ENCODE measurements at regions not wholly inside any gene's neighbourhood (a gene's known extent, or its start where the extent isn't known, plus 50 kb on each side); places are given as distances from the start of the nearest gene placed in this dataset.

DNA sequence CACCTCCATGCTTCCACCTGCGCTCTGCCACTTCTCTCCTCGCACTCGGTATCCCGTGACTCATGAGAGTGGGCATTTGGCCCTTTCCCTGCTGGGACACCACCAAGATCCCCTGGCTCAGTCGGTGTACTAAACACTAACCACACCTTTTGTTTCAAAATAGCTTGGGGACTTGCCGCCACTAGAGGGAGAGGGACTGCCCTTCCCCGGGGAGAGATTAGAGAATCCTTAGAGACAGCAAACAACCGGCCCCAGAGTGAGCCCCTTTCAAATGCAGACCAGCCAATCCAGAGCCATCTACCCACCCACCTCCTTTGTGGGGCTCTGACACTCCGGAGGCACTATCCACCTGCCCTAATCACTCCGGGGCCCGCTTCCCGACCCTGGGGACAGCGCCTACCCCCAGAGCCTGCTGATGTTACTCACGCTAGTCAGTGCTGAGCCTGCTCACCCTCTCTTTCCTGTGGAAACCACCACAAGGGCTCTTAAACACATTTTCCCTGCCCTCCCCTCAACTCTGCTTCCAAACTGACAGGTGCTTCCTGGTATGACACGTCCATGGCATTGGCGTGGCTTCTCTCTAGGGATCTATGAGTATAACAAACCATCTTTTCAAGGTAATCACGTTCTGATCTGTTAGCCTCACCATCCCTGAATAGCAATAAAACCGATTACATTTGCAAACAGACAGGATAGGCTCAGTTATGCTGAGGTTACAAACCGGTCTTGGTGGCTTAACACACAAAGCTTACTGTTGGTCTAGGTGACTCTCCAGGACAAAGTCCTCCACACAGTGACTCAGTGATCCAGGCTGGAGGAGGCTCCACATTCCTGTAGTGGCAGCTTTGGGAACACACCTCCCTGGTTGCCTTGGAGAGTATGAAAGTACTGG, 180.1 kb upstream of the MVB12B start:
- Histone ChIP-seq H3K27me3 (replicated peaks in 1 of 4; ENCODE audit: control insufficient read depth in 3 of 4, extremely low read depth in 1 of 4, insufficient read depth in 3 of 4, low read length in 3 of 4) (peaks cover 5 to 26% (median 23%) of the 10 kb centered on the region in 4 experiments), H3K56ac (replicated peaks; ENCODE audit: insufficient read length, low read depth, low read length) (no peak overlapping the region), H3K4ac (replicated peaks; ENCODE audit: insufficient read length, low read depth, low read length) (no peak overlapping the region), H3K4me2 (ENCODE audit: insufficient read depth in 1 of 2, low read depth in 2 of 2, low read length in 2 of 2) (peak overlapping the region; percentile 22 to 64; a peak in 3 of 4 replicates), H4K5ac (ENCODE audit: insufficient read length, low read depth, low read length) (no peak overlapping the region), H3K23ac (ENCODE audit: insufficient read length) (no peak overlapping the region), H3K36me3 (ENCODE audit: control insufficient read depth in 2 of 4, insufficient read depth in 4 of 4, low read length in 3 of 4) (no peaks in the 10 kb centered on the region), H4K91ac (replicated peaks; ENCODE audit: insufficient read length, low read length) (peak overlapping the region; percentile 72), H3K9ac (replicated peaks in 1 of 4; ENCODE audit: extremely low read depth in 1 of 4, low read depth in 3 of 4, low read length in 3 of 4) (no peak overlapping the region), H2BK5ac (ENCODE audit: low read depth, low read length) (no peak overlapping the region), H3K18ac (ENCODE audit: extremely low read depth, low read length) (no peak overlapping the region), H2BK12ac (ENCODE audit: low read depth, low read length) (no peak overlapping the region), H3K79me2 (ENCODE audit: control insufficient read depth in 1 of 2, insufficient read depth in 2 of 2, low read length in 2 of 2) (no peaks in the 10 kb centered on the region), H3K14ac (ENCODE audit: insufficient read length) (no peak overlapping the region), H2AK5ac (ENCODE audit: low read depth, low read length) (no peak overlapping the region), H3K4me3 (ENCODE audit: extremely low read depth in 1 of 4, insufficient read depth in 2 of 4, low read depth in 3 of 4, low read length in 4 of 4) (peak overlapping the region in 2 of 4 experiments; percentile 24 to 37; a peak in 4 of 8 replicates), H2BK15ac (ENCODE audit: low read length) (peak overlapping the region; percentile 92; the same call in 1 of the 2 replicates), H4K20me1 (replicated peaks in 1 of 2; ENCODE audit: control insufficient read depth in 1 of 2, insufficient read depth in 2 of 2, low read length in 2 of 2) (peaks cover 0 to 3% of the 10 kb centered on the region in 2 experiments), H3K27ac (ENCODE audit: low read depth, low read length) (no peak overlapping the region), H3K23me2 (ENCODE audit: low read depth, low read length) (no peaks in the 10 kb centered on the region; the same call in 1 of the 2 replicates), H3K9me3 (ENCODE audit: insufficient read depth in 2 of 2, low read depth in 1 of 2, low read length in 1 of 2) (no peaks in the 10 kb centered on the region), H3K4me1 (replicated peaks in 1 of 4; ENCODE audit: control insufficient read depth in 3 of 4, insufficient read depth in 4 of 4, low read length in 3 of 4) (peaks cover 0 to 8% (median 4%) of the 10 kb centered on the region in 4 experiments; a peak in 5 of 7 replicates), H2AFZ (ENCODE audit: low read length) (peak overlapping the region; percentile 88), H4K8ac (ENCODE audit: extremely low read depth, insufficient read depth, low read length) (no peak overlapping the region; the same call in 1 of the 2 replicates), H2BK120ac (replicated peaks; ENCODE audit: low read depth, low read length) (no peak overlapping the region), H3K79me1 (ENCODE audit: low read depth, low read length) (no peaks in the 10 kb centered on the region), H2BK20ac (ENCODE audit: low read length) (0 out of 2 replicates have a peak overlapping the region, but pooled peaks have one; percentile 80)
- POLR2A ChIA-PET (ENCODE audit: partially characterized antibody): no interaction called here
- CTCF ChIA-PET (ENCODE audit: partially characterized antibody): interaction anchor here (0.9 to 2.2 kb wide), 10 partner anchors 9 to 632 kb away, joined by 3 to 7 read pairs (median 4); no protein-coding TSS in a partner anchor
- WGBS, 2 experiments (ENCODE audit: extremely low coverage in 1 of 2, insufficient coverage in 1 of 2, insufficient read length in 1 of 2, insufficient replicate concordance in 2 of 2, low coverage in 1 of 2, low lambda C conversion rate in 2 of 2, missing lambda C conversion rate in 1 of 2): 25% methylated on average over 19 of the region's 19 CpGs; no CpG with 5 or more reads in 1 of the 2 experiments
- DNase-seq (ENCODE audit: low read depth in 1 of 2, low spot score in 2 of 2): peak; percentile 62 to 75
- peak; percentile 74 for FAIRE-seq
- 0 out of 2 replicates have a peak, but pooled peaks have one; percentile 45 for TF ChIP-seq POLR2AphosphoS5 (IDR thresholded peaks at IDR 0.05; ENCODE audit: low read depth, low read length)
- TF ChIP-seq CBX8 (IDR thresholded peaks at IDR 0.05; ENCODE audit: borderline replicate concordance, low read depth, low read length): no peak
- TF ChIP-seq RFX5 (IDR thresholded peaks at IDR 0.05; ENCODE audit: borderline replicate concordance, low read depth, low read length): peak; percentile 38; the same call in 1 of the 2 replicates
- TF ChIP-seq EP300 (IDR thresholded peaks at IDR 0.05; ENCODE audit: borderline replicate concordance in 1 of 2, low read depth in 2 of 2, low read length in 2 of 2): peak in 1 of 2 experiments; percentile 36; a peak in 1 of 3 replicates
- no peak for TF ChIP-seq POLR2A (IDR thresholded peaks at IDR 0.05; ENCODE audit: control extremely low read depth in 1 of 2, low read depth in 2 of 2, low read length in 2 of 2)
- peak; percentile 61 to 69 for TF ChIP-seq RAD21 (IDR thresholded peaks at IDR 0.05 in 1 of 2, conservative IDR thresholded peaks at IDR 0.05 in 1 of 2; ENCODE audit: low read depth in 2 of 2, low read length in 2 of 2)
- no peak for TF ChIP-seq RXRA (IDR thresholded peaks at IDR 0.05; ENCODE audit: insufficient read depth, low read depth, low read length)
- TF ChIP-seq SIX5 (IDR thresholded peaks at IDR 0.05; ENCODE audit: low read depth, low read length): no peak
- TF ChIP-seq, protein P1, sequence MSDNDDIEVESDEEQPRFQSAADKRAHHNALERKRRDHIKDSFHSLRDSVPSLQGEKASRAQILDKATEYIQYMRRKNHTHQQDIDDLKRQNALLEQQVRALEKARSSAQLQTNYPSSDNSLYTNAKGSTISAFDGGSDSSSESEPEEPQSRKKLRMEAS (IDR thresholded peaks at IDR 0.05): peak; percentile 56; the same call in 1 of the 2 replicates
- no peak for TF ChIP-seq GTF2F1 (IDR thresholded peaks at IDR 0.05; ENCODE audit: borderline replicate concordance, low read depth, low read length)
